NCI-H2196 treated with DMSO at 0.1 percent for 48 hours (cell line): ENCODE measurements at regions not wholly inside any gene's neighbourhood (a gene's known extent, or its start where the extent isn't known, plus 50 kb on each side); places are given as distances from the start of the nearest gene placed in this dataset.

ENCODE experiments used
- DNase-seq: peaks from one replicate; lab custom pipeline; 2025; ENCODE audit not compliant: unreplicated experiment; lab: John Stamatoyannopoulos, UW

GRCh38 chr5:61949054-61949678, 356.8 kb upstream of the KIF2A start:
- no peak for DNase-seq

GRCh38 chr5:61949679-61950435, 356.1 kb upstream of the KIF2A start:
- no peak for DNase-seq

GRCh38 chr5:61951295-61951694, 354.7 kb upstream of the KIF2A start:
- DNase-seq: no peak

GRCh38 chr5:61953913-61954312, 352.1 kb upstream of the KIF2A start:
- DNase-seq: no peak

GRCh38 chr5:61964201-61964600, 341.8 kb upstream of the KIF2A start:
- DNase-seq: no peak

- DNase-seq: no peak
These were observed 340.9 kb upstream of the KIF2A start for GRCh38 chr5:61965069-61965468.

GRCh38 chr5:61965490-61965889, 340.5 kb upstream of the KIF2A start:
- DNase-seq: no peak

GRCh38 chr5:61966296-61966955, 339.6 kb upstream of the KIF2A start:
- DNase-seq: no peak

GRCh38 chr5:61966997-61967396, 339.0 kb upstream of the KIF2A start:
- no peak for DNase-seq

- DNase-seq: no peak
These were observed 338.3 kb upstream of the KIF2A start for GRCh38 chr5:61967681-61968080.

GRCh38 chr5:61969347-61969746, 336.7 kb upstream of the KIF2A start:
- DNase-seq: no peak

- no peak for DNase-seq
These were observed 336.3 kb upstream of the KIF2A start for GRCh38 chr5:61969755-61970154.

GRCh38 chr5:61970218-61970617, 335.8 kb upstream of the KIF2A start:
- DNase-seq: no peak

- no peak for DNase-seq
These were observed 331.3 kb upstream of the KIF2A start for GRCh38 chr5:61974680-61975079.

- no peak for DNase-seq
These were observed 324.1 kb upstream of the KIF2A start for GRCh38 chr5:61981886-61982285.

GRCh38 chr5:61991430-61991829, 314.6 kb upstream of the KIF2A start:
- DNase-seq: no peak

GRCh38 chr5:61991866-61992265, 314.1 kb upstream of the KIF2A start:
- no peak for DNase-seq

- no peak for DNase-seq
These were observed 312.6 kb upstream of the KIF2A start for GRCh38 chr5:61993295-61993927.

GRCh38 chr5:61994171-61994570, 311.8 kb upstream of the KIF2A start:
- DNase-seq: no peak

- DNase-seq: no peak
These were observed 310.5 kb upstream of the KIF2A start for GRCh38 chr5:61995486-61995885.

- DNase-seq: no peak
These were observed 306.6 kb upstream of the KIF2A start for GRCh38 chr5:61999371-61999770.

- DNase-seq: no peak
These were observed 305.4 kb upstream of the KIF2A start for GRCh38 chr5:62000646-62001045.
